Stomach (tissue), 4 donors: ENCODE measurements at regions not wholly inside any gene's neighbourhood (a gene's known extent, or its start where the extent isn't known, plus 50 kb on each side); places are given as distances from the start of the nearest gene placed in this dataset.

Experiments
- CTCF ChIP-seq, 7 experiments: fragments of 450-650 bp in 4 of 7; fragments of 200-600 bp in 3 of 7; sonication (generic) in 3 of 7; IDR thresholded peaks; one replicate each; pipeline ENCODE4 v1.5.1; 2016 to 2019; ENCODE audit warnings: antibody characterized with exemption in 7 of 7, control low read depth in 2 of 7, mild to moderate bottlenecking in 1 of 7
- POLR2A ChIP-seq, 4 donors: fragments of 450-650 bp; IDR thresholded peaks; one replicate each; pipeline ENCODE4 v1.6.1; 2016; ENCODE audit warnings: antibody characterized with exemption in 4 of 4, control low read depth in 2 of 4, mild to moderate bottlenecking in 1 of 4, moderate library complexity in 1 of 4
- POLR2AphosphoS5 ChIP-seq, 3 donors: sonication (generic); formaldehyde crosslinking; IDR thresholded peaks; one replicate each; pipeline ENCODE4 v1.6.1; 2016; ENCODE audit warnings: antibody characterized with exemption in 3 of 3

DNA sequence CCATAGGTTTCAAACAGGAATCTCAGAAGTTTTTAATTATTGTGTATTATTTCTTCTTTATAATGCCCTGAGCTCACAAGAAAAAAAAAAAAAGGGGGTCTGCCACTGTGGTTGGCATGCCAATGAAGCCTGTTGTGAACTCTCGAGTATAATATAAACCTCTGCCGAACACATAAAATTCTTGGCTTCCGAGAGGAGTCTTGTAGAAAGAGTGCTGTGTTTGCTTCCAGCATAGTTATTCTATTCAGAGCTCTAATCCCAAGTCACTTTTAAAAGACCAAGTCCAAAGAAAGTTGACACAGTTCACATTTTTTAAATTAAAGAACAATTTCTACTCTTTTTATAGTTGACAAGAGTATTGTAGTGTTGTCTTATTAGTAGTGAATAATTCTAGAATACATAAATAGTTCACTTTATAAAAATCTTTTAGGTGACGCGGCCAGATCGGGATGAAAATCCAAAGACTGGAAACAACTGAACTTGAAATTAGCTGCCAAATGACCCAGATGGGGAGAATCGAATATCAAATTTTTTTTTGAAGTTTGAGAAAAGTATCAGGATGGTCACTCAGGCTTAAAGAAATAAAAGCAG, 293.2 kb downstream of the DUSP10 start:
- TF ChIP-seq CTCF (IDR thresholded peaks at IDR 0.05) (no peak), POLR2AphosphoS5 (IDR thresholded peaks at IDR 0.05) (no peak), POLR2A (IDR thresholded peaks at IDR 0.05) (no peak)
